ENCODE measurements at regions not wholly inside any gene's neighbourhood (a gene's known extent, or its start where the extent isn't known, plus 50 kb on each side); places are given as distances from the start of the nearest gene placed in this dataset.

- TF ChIP-seq CTCF (IDR thresholded peaks at IDR 0.05) (no peak), POLR2AphosphoS5 (IDR thresholded peaks at IDR 0.05) (no peak), POLR2A (IDR thresholded peaks at IDR 0.05) (no peak)
Observed at GRCh38 chr4:8773124-8773931, 98.3 kb downstream of the HMX1 start.
